ENCODE measurements at regions not wholly inside any gene's neighbourhood (a gene's known extent, or its start where the extent isn't known, plus 50 kb on each side); places are given as distances from the start of the nearest gene placed in this dataset.

GRCh38 chr7:110522761-110523200, 568.1 kb upstream of the LRRN3 start:
- Histone ChIP-seq H3K4me2 (ENCODE audit: low read depth, low read length) (peak overlapping the region; percentile 55), H3K36me3 (replicated peaks in 1 of 2; ENCODE audit: control insufficient read depth in 1 of 2, insufficient read depth in 2 of 2, low read length in 2 of 2) (no peaks in the 10 kb centered on the region)
- POLR2A ChIA-PET: no interaction called here
- TF ChIP-seq ZNF747 (CRISPR knock-in tag; IDR thresholded peaks at IDR 0.05; ENCODE audit: borderline replicate concordance): peak; percentile 24; the same call in 1 of the 2 replicates
- TF ChIP-seq ZNF777 (CRISPR knock-in tag; IDR thresholded peaks at IDR 0.05): no peak
- TF ChIP-seq, protein P1, sequence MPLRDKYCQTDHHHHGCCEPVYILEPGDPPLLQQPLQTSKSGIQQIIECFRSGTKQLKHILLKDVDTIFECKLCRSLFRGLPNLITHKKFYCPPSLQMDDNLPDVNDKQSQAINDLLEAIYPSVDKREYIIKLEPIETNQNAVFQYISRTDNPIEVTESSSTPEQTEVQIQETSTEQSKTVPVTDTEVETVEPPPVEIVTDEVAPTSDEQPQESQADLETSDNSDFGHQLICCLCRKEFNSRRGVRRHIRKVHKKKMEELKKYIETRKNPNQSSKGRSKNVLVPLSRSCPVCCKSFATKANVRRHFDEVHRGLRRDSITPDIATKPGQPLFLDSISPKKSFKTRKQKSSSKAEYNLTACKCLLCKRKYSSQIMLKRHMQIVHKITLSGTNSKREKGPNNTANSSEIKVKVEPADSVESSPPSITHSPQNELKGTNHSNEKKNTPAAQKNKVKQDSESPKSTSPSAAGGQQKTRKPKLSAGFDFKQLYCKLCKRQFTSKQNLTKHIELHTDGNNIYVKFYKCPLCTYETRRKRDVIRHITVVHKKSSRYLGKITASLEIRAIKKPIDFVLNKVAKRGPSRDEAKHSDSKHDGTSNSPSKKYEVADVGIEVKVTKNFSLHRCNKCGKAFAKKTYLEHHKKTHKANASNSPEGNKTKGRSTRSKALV (CRISPR knock-in tag; IDR thresholded peaks at IDR 0.05): peak; percentile 81; the same call in 1 of the 2 replicates
- peak; percentile 90 for TF ChIP-seq HDAC2 (CRISPR knock-in tag; IDR thresholded peaks at IDR 0.05)
- TF ChIP-seq, protein P2, sequence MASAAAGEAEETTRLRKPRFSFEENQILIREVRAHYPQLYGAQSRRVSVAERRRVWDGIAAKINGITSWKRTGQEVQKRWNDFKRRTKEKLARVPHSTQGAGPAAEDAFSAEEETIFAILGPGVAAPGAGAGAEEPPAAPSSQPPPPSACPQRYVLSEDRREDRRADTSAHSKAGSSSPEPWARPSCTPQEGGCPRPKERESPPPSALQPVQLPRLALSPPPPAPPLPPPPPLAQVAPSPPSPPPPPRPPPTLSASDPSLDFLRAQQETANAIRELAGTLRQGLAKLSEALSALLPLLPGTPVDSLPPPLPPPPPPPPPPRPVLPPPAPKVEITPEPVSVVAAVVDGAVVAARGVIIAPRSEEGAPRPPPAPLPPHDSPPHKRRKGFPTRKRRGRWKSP (CRISPR knock-in tag; IDR thresholded peaks at IDR 0.05): peak; percentile 59; the same call in 1 of the 2 replicates
- TF ChIP-seq, protein P3, sequence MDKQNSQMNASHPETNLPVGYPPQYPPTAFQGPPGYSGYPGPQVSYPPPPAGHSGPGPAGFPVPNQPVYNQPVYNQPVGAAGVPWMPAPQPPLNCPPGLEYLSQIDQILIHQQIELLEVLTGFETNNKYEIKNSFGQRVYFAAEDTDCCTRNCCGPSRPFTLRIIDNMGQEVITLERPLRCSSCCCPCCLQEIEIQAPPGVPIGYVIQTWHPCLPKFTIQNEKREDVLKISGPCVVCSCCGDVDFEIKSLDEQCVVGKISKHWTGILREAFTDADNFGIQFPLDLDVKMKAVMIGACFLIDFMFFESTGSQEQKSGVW (CRISPR knock-in tag; IDR thresholded peaks at IDR 0.05; ENCODE audit: borderline replicate concordance): no peak
- peak; percentile 25; the same call in 1 of the 2 replicates for TF ChIP-seq GABPB1 (CRISPR knock-in tag; IDR thresholded peaks at IDR 0.05)
- peak; percentile 80; the same call in 1 of the 2 replicates for TF ChIP-seq TOPORS (CRISPR knock-in tag; IDR thresholded peaks at IDR 0.05)
- no peak for TF ChIP-seq NFE2L1 (CRISPR knock-in tag; IDR thresholded peaks at IDR 0.05; ENCODE audit: borderline replicate concordance)
- TF ChIP-seq ASH2L (IDR thresholded peaks at IDR 0.05; ENCODE audit: insufficient read length, low read depth, low read length): peak; percentile 69
- TF ChIP-seq ERF (CRISPR knock-in tag; IDR thresholded peaks at IDR 0.05): peak; percentile 48
- TF ChIP-seq ATAD3A (CRISPR knock-in tag; IDR thresholded peaks at IDR 0.05): no peak
- TF ChIP-seq THYN1 (CRISPR knock-in tag; IDR thresholded peaks at IDR 0.05; ENCODE audit: borderline replicate concordance, low read depth): peak; percentile 78; the same call in 1 of the 2 replicates
- no peak for TF ChIP-seq ZNF20 (CRISPR knock-in tag; IDR thresholded peaks at IDR 0.05)
- no peak for TF ChIP-seq HIVEP1 (CRISPR knock-in tag; IDR thresholded peaks at IDR 0.05)
- no peak for TF ChIP-seq ZNF597 (CRISPR knock-in tag; IDR thresholded peaks at IDR 0.05)
- TF ChIP-seq AKAP8 (CRISPR knock-in tag; IDR thresholded peaks at IDR 0.05): no peak
- TF ChIP-seq SNAPC2 (CRISPR knock-in tag; IDR thresholded peaks at IDR 0.05): 0 out of 2 replicates have a peak, but pooled peaks have one; percentile 31
- peak; percentile 93; the same call in 1 of the 2 replicates for TF ChIP-seq FOXK1 (CRISPR knock-in tag; IDR thresholded peaks at IDR 0.05; ENCODE audit: borderline replicate concordance, low read depth)
- 0 out of 2 replicates have a peak, but pooled peaks have one; percentile 41 for TF ChIP-seq ZSCAN9 (CRISPR knock-in tag; IDR thresholded peaks at IDR 0.05; ENCODE audit: borderline replicate concordance)
- peak; percentile 88; the same call in 1 of the 2 replicates for TF ChIP-seq NFIC (IDR thresholded peaks at IDR 0.05; ENCODE audit: low read length)

More at GRCh38 chr7:110522761-110523200, 568.1 kb upstream of the LRRN3 start:
- in situ Hi-C loops (cut with HindIII; ENCODE audit: extremely low pct_ligation_motif_present, low pct_unique_long_range_greater_than_20kb) (no loop called here), intact Hi-C loops (cut with micrococcal nuclease; ENCODE audit: unreplicated experiment) (loop anchor here (1.0 to 10.0 kb wide), 2 partner anchors 155 to 502 kb away; no protein-coding TSS in a partner anchor)
- peak overlapping the region in 2 of 3 experiments; percentile 2 to 3; a peak in 2 of 6 replicates for H3K4me3 ChIP-seq (replicated peaks in 1 of 3; ENCODE audit: insufficient read depth in 1 of 3, low read depth in 2 of 3, low read length in 3 of 3)
- 0% methylated on average over 3 of the region's 3 CpGs for WGBS (ENCODE audit: low lambda C conversion rate)
- H3K4me1 ChIP-seq (ENCODE audit: insufficient read depth, low read length): peaks cover 36% of the 10 kb centered on the region
- BruUV-seq (replicated peaks): no TSS peak
- H3K27me3 ChIP-seq (ENCODE audit: control insufficient read depth in 1 of 2, insufficient read depth in 2 of 2, low read length in 2 of 2): no peaks in the 10 kb centered on the region
- peak overlapping the region; percentile 84 for H3K27ac ChIP-seq (ENCODE audit: extremely low read length, insufficient read depth, low read length)
- no peaks in the 10 kb centered on the region for H3K79me2 ChIP-seq (ENCODE audit: insufficient read depth, low read length)
- peak overlapping the region; percentile 69 for H3K9ac ChIP-seq (ENCODE audit: insufficient read depth, low read depth, low read length)
- FAIRE-seq (peak; percentile 92), ATAC-seq (peak; percentile 99), DNase-seq (ENCODE audit: low spot score) (peak; percentile 96)
- no peak overlapping the region for H2AFZ ChIP-seq (ENCODE audit: low read length)
- no peaks in the 10 kb centered on the region for H4K20me1 ChIP-seq (ENCODE audit: insufficient read depth, low read length)
- H3K9me3 ChIP-seq (ENCODE audit: low read length): peaks cover 5% of the 10 kb centered on the region; the same call in 1 of the 2 replicates
- CTCF ChIA-PET (ENCODE audit: low intra/inter-chr PET ratio, low total read pairs): no interaction called here
